Ovary (tissue), 3 donors: ENCODE measurements at regions not wholly inside any gene's neighbourhood (a gene's known extent, or its start where the extent isn't known, plus 50 kb on each side); places are given as distances from the start of the nearest gene placed in this dataset.

Source experiments
- CTCF ChIP-seq, 3 donors: fragments of 450-650 bp in 2 of 3; fragments of 200-600 bp in 1 of 3; IDR thresholded peaks; one replicate each; pipeline versions ENCODE4 v1.5.1 to v1.8.0; 2016 to 2022; ENCODE audit warnings: antibody characterized with exemption in 3 of 3, mild to moderate bottlenecking in 1 of 3
- POLR2A ChIP-seq: fragments of 450-650 bp; IDR thresholded peaks from one replicate; pipeline ENCODE4 v1.6.1; 2017; ENCODE audit warnings: antibody characterized with exemption, mild to moderate bottlenecking, moderate library complexity
- donor health status: DM: no; HTN: no; CAD: no.

GRCh38 chr4:107156443-107156842, 120.3 kb upstream of the DKK2 start:
- TF ChIP-seq CTCF (IDR thresholded peaks at IDR 0.05) = no peak
- TF ChIP-seq POLR2A = no peak
